ENCODE measurements at regions not wholly inside any gene's neighbourhood (a gene's known extent, or its start where the extent isn't known, plus 50 kb on each side); places are given as distances from the start of the nearest gene placed in this dataset.

DNA sequence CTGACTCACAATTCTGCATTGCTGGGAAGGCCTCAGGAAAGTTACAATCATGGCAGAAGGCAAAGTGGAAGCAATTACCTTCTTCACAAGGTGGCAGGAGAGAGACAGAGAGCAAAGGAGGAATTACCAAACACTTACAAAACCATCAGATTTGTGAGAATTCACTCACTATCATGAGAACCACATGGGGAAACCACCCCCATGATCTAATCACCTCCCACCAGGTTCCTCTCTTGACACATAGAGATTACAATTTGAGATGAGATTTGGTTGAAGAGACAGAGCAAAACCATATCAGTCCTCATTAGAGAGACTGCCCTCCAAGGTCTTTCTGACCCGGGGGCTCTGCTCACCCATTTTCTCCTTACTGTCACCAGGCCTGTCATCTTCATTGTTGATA, 1582.3 kb upstream of the TMEM132C start:
- no peak overlapping the region for H3K27ac Mint-ChIP-seq (ENCODE audit: low read depth, unreplicated experiment)
- H3K4me3 Mint-ChIP-seq (ENCODE audit: unreplicated experiment) = no peak overlapping the region
- intact Hi-C loops (cut with micrococcal nuclease) = no loop called here
- no peaks in the 10 kb centered on the region for H3K4me1 Mint-ChIP-seq (ENCODE audit: insufficient read depth, unreplicated experiment)
- H3K27me3 Mint-ChIP-seq (ENCODE audit: insufficient read depth, unreplicated experiment) = no peaks in the 10 kb centered on the region
- TF ChIP-seq, protein P1, sequence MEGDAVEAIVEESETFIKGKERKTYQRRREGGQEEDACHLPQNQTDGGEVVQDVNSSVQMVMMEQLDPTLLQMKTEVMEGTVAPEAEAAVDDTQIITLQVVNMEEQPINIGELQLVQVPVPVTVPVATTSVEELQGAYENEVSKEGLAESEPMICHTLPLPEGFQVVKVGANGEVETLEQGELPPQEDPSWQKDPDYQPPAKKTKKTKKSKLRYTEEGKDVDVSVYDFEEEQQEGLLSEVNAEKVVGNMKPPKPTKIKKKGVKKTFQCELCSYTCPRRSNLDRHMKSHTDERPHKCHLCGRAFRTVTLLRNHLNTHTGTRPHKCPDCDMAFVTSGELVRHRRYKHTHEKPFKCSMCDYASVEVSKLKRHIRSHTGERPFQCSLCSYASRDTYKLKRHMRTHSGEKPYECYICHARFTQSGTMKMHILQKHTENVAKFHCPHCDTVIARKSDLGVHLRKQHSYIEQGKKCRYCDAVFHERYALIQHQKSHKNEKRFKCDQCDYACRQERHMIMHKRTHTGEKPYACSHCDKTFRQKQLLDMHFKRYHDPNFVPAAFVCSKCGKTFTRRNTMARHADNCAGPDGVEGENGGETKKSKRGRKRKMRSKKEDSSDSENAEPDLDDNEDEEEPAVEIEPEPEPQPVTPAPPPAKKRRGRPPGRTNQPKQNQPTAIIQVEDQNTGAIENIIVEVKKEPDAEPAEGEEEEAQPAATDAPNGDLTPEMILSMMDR (IDR thresholded peaks at IDR 0.05; ENCODE audit: unreplicated experiment) = no peak
- no TSS peak for BruUV-seq (replicated peaks)
- ChIA-PET CTCF (interaction anchor here (0.6 kb wide), 2 partner anchors 24 to 614 kb away, joined by 3 read pairs; no protein-coding TSS in a partner anchor), POLR2A (no interaction called here)
- no peaks in the 10 kb centered on the region for H3K36me3 Mint-ChIP-seq (ENCODE audit: insufficient read depth, unreplicated experiment)
- DNase-seq (ENCODE audit: unreplicated experiment) = no peak
- H3K9me3 Mint-ChIP-seq (ENCODE audit: unreplicated experiment) = peaks cover 7% of the 10 kb centered on the region

DNA sequence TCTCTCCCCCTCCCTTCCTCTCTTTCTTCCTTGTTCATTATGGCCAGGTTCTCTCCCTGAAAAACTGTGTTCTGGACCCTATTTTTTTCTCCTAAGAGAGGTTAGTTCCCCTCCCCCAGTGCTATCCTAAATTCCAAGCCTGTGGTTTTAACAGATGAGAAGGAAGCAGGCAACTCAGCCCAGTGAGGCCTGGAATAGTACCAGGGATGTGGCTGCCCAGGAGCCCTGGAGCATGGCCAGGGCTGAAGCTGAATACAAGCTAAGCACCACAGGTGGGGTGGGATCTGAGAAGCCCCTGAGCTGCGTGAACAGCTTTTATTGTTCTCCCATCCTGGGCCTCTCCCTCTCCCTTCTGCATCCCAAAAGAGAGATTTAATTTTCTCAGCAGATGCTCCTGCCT, 1581.3 kb upstream of the TMEM132C start:
- intact Hi-C loops (cut with micrococcal nuclease) = no loop called here
- no peaks in the 10 kb centered on the region for H3K36me3 Mint-ChIP-seq (ENCODE audit: insufficient read depth, unreplicated experiment)
- BruUV-seq (replicated peaks) = no TSS peak
- H3K4me1 Mint-ChIP-seq (ENCODE audit: insufficient read depth, unreplicated experiment) = no peaks in the 10 kb centered on the region
- TF ChIP-seq, protein P1 (IDR thresholded peaks at IDR 0.05; ENCODE audit: unreplicated experiment) = no peak
- ChIA-PET POLR2A (interaction anchor here (0.6 kb wide), 1 partner anchor 22 kb away, joined by 3 read pairs; no protein-coding TSS in a partner anchor), CTCF (no interaction called here)
- H3K27me3 Mint-ChIP-seq (ENCODE audit: insufficient read depth, unreplicated experiment) = no peaks in the 10 kb centered on the region
- peaks cover 7% of the 10 kb centered on the region for H3K9me3 Mint-ChIP-seq (ENCODE audit: unreplicated experiment)
- no peak overlapping the region for H3K4me3 Mint-ChIP-seq (ENCODE audit: unreplicated experiment)
- no peak overlapping the region for H3K27ac Mint-ChIP-seq (ENCODE audit: low read depth, unreplicated experiment)
- DNase-seq (ENCODE audit: unreplicated experiment) = no peak

DNA sequence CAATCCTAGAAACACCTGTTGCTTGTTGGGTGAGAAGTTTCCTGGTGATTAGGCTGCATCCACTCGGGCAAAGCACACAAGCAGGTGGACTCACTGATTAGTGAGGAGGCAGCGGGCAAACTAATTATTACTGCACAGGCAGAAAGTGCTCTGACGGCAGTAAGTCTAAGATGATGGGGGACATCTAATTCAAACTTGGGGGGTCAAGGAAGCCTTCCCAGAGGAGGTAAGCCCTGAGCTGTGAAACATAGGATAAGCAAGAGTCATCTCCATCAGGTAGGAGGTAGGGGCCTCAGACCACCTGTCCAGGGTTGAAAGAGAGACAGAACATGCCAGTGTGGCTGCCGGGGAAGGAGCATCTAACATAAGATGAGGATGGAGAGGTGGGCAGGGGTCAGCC, 1578.4 kb upstream of the TMEM132C start:
- no peak for DNase-seq (ENCODE audit: unreplicated experiment)
- Mint-ChIP-seq H3K36me3 (ENCODE audit: insufficient read depth, unreplicated experiment) (no peaks in the 10 kb centered on the region), H3K27me3 (ENCODE audit: insufficient read depth, unreplicated experiment) (no peaks in the 10 kb centered on the region), H3K27ac (ENCODE audit: low read depth, unreplicated experiment) (no peak overlapping the region), H3K4me3 (ENCODE audit: unreplicated experiment) (no peak overlapping the region), H3K9me3 (ENCODE audit: unreplicated experiment) (no peaks in the 10 kb centered on the region), H3K4me1 (ENCODE audit: insufficient read depth, unreplicated experiment) (no peaks in the 10 kb centered on the region)
- intact Hi-C loops (cut with micrococcal nuclease) = no loop called here
- TF ChIP-seq, protein P1 (IDR thresholded peaks at IDR 0.05; ENCODE audit: unreplicated experiment) = no peak
- POLR2A ChIA-PET = no interaction called here
- BruUV-seq (replicated peaks) = no TSS peak
- CTCF ChIA-PET = interaction anchor here (0.6 to 1.2 kb wide), 2 partner anchors 9 to 17 kb away, joined by 3 to 4 read pairs; no protein-coding TSS in a partner anchor

DNA sequence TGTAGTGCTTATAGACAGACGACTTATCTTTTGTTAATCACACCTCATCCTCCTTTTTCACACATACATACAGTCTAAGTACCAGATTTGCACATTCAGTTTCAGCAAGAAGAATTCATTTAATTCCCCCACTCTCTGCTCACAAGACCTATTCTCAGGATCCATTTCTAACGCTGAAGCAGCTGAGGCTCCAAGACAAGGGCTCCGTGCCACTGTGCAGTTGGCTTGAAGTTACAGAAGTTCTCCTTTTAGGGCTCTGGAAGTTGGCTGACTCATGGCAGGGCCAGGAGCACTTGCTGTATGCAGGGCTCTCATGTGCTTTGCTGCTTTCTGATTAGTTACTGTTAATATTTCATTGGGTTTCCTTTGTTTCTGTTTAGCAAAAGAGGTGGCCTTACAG, 1566.9 kb upstream of the TMEM132C start:
- CTCF ChIA-PET = no interaction called here
- POLR2A ChIA-PET = no interaction called here
- TF ChIP-seq, protein P1 (IDR thresholded peaks at IDR 0.05; ENCODE audit: unreplicated experiment) = no peak
- Mint-ChIP-seq H3K27ac (ENCODE audit: low read depth, unreplicated experiment) (no peak overlapping the region), H3K27me3 (ENCODE audit: insufficient read depth, unreplicated experiment) (no peaks in the 10 kb centered on the region), H3K4me1 (ENCODE audit: insufficient read depth, unreplicated experiment) (no peaks in the 10 kb centered on the region), H3K9me3 (ENCODE audit: unreplicated experiment) (peaks cover 4% of the 10 kb centered on the region), H3K4me3 (ENCODE audit: unreplicated experiment) (no peak overlapping the region), H3K36me3 (ENCODE audit: insufficient read depth, unreplicated experiment) (no peaks in the 10 kb centered on the region)
- no TSS peak for BruUV-seq (replicated peaks)
- no peak for DNase-seq (ENCODE audit: unreplicated experiment)
- intact Hi-C loops (cut with micrococcal nuclease) = no loop called here
